ENCODE measurements at regions not wholly inside any gene's neighbourhood (a gene's known extent, or its start where the extent isn't known, plus 50 kb on each side); places are given as distances from the start of the nearest gene placed in this dataset.

DNA sequence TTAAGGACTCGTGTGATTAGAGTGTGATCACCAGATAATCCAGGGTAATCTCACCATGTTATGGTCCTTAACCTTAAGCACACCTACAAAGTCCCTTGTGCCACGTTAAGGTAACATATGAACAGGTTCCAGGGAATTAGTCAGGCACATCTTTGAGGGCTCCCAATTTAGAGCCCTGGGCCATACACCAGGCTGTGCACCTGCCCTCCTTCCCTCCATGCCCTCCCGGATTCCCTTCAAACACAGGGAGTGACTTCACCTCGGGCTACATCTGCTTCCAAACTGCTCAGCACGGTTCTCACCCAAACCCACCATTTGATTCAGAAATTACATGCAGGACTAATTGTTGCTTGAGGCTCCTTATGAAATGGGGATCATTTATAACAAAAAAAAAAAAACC, 93.9 kb upstream of the HABP2 start:
- TF ChIP-seq, protein P1, sequence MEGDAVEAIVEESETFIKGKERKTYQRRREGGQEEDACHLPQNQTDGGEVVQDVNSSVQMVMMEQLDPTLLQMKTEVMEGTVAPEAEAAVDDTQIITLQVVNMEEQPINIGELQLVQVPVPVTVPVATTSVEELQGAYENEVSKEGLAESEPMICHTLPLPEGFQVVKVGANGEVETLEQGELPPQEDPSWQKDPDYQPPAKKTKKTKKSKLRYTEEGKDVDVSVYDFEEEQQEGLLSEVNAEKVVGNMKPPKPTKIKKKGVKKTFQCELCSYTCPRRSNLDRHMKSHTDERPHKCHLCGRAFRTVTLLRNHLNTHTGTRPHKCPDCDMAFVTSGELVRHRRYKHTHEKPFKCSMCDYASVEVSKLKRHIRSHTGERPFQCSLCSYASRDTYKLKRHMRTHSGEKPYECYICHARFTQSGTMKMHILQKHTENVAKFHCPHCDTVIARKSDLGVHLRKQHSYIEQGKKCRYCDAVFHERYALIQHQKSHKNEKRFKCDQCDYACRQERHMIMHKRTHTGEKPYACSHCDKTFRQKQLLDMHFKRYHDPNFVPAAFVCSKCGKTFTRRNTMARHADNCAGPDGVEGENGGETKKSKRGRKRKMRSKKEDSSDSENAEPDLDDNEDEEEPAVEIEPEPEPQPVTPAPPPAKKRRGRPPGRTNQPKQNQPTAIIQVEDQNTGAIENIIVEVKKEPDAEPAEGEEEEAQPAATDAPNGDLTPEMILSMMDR (conservative IDR thresholded peaks at IDR 0.05 in 1 of 2, IDR thresholded peaks at IDR 0.05 in 1 of 2; ENCODE audit: low read depth in 1 of 2, low read length in 2 of 2), result no peak
- no peak for TF ChIP-seq EZH2 (IDR thresholded peaks at IDR 0.05; ENCODE audit: low read length, missing control alignments)

Measured in fibroblast of lung (primary cell).